Natural killer cell (primary cell): ENCODE measurements at regions not wholly inside any gene's neighbourhood (a gene's known extent, or its start where the extent isn't known, plus 50 kb on each side); places are given as distances from the start of the nearest gene placed in this dataset.
"Not testable (repeated sequence)": the region's sequence is repeated elsewhere in the genome, so short reads cannot be mapped to it uniquely, and the experiment has no call there.

Experiments used
- ATAC-seq, 3 donors: fragments of 150-1000 bp in 2 of 3; fragments of 200-7000 bp in 1 of 3; cut with Tn5 transposase; 1 replicate in 1 of 3; 2 replicates in 2 of 3; pipeline ENCODE4 v1.10.0; 2021; ENCODE audit warnings: mild to moderate bottlenecking in 2 of 3, moderate library complexity in 2 of 3
- DNase-seq, 2 donors: peaks; one replicate each; pipeline versions ENCODE4 v3.0.0 to v3.0.0-alpha.2; 2013 to 2021; ENCODE audit warnings: mixed read lengths in 1 of 2
- H3K27ac ChIP-seq: one replicate; pipeline ENCODE4 v1.5.1; 2013; ENCODE audit warnings: mild to moderate bottlenecking, low read length
- H3K27me3 ChIP-seq: one replicate; pipeline ENCODE4 v1.6.1; 2013; ENCODE audit warnings: low read length; ENCODE audit not compliant: control insufficient read depth, insufficient read depth
- H3K36me3 ChIP-seq: one replicate; pipeline ENCODE4 v1.6.1; 2013; ENCODE audit warnings: low read length; ENCODE audit not compliant: control insufficient read depth, insufficient read depth
- H3K4me1 ChIP-seq: one replicate; pipeline ENCODE4 v1.6.1; 2013; ENCODE audit warnings: low read length; ENCODE audit not compliant: control insufficient read depth, insufficient read depth
- H3K4me3 ChIP-seq: one replicate; pipeline ENCODE4 v1.5.1; 2013; ENCODE audit warnings: low read length
- H3K9me3 ChIP-seq: one replicate; pipeline ENCODE4 v1.6.1; 2013; ENCODE audit warnings: low read length; ENCODE audit not compliant: control insufficient read depth, insufficient read depth
- H3K27ac Mint-ChIP-seq, 2 donors: one replicate each; pipeline ENCODE4 v1.8.0; 2022; ENCODE audit warnings: mild to moderate bottlenecking in 2 of 2, mixed read lengths in 2 of 2, moderate library complexity in 1 of 2
- H3K27me3 Mint-ChIP-seq, 2 donors: one replicate each; pipeline ENCODE4 v1.8.0; 2022; ENCODE audit warnings: low read depth in 2 of 2, mixed read lengths in 2 of 2
- H3K36me3 Mint-ChIP-seq: one replicate; pipeline ENCODE4 v1.8.0; 2022; ENCODE audit warnings: mixed read lengths
- H3K4me1 Mint-ChIP-seq, 2 donors: one replicate each; pipeline ENCODE4 v1.8.0; 2022; ENCODE audit warnings: mixed read lengths in 2 of 2
- H3K4me3 Mint-ChIP-seq: one replicate; pipeline ENCODE4 v1.8.0; 2022; ENCODE audit warnings: mild to moderate bottlenecking, moderate library complexity, mixed read lengths
- H3K9me3 Mint-ChIP-seq, 2 donors: one replicate each; pipeline ENCODE4 v1.8.0; 2022; ENCODE audit warnings: mixed read lengths in 2 of 2
- WGBS: methylation state at CpG from one replicate; pipeline ENCODE4 v1.1.7; 2013; ENCODE audit warnings: missing lambda C conversion rate; ENCODE audit not compliant: insufficient coverage; 5-methylcytosine and 5-hydroxymethylcytosine counted together
- intact Hi-C: fragments of 100-400 bp; cut with micrococcal nuclease; formaldehyde crosslinking; loops from one replicate; pipeline ENCODE4 v1.14.2; 2022
- TF ChIP-seq, protein P1 (sequence below): fragments of 200-600 bp; IDR thresholded peaks from one replicate; pipeline ENCODE4 v1.8.0; 2022; ENCODE audit warnings: antibody characterized with exemption

- Histone ChIP-seq H3K9me3 (no peaks in the 10 kb centered on the region), H3K4me1 (no peaks in the 10 kb centered on the region), H3K27me3 (no peaks in the 10 kb centered on the region), H3K4me3 (no peak overlapping the region), H3K36me3 (no peaks in the 10 kb centered on the region), H3K27ac (no peak overlapping the region)
- H3K4me3 Mint-ChIP-seq, result no peak overlapping the region
- no peaks in the 10 kb centered on the region for H3K27me3 Mint-ChIP-seq
- TF ChIP-seq, protein P1, sequence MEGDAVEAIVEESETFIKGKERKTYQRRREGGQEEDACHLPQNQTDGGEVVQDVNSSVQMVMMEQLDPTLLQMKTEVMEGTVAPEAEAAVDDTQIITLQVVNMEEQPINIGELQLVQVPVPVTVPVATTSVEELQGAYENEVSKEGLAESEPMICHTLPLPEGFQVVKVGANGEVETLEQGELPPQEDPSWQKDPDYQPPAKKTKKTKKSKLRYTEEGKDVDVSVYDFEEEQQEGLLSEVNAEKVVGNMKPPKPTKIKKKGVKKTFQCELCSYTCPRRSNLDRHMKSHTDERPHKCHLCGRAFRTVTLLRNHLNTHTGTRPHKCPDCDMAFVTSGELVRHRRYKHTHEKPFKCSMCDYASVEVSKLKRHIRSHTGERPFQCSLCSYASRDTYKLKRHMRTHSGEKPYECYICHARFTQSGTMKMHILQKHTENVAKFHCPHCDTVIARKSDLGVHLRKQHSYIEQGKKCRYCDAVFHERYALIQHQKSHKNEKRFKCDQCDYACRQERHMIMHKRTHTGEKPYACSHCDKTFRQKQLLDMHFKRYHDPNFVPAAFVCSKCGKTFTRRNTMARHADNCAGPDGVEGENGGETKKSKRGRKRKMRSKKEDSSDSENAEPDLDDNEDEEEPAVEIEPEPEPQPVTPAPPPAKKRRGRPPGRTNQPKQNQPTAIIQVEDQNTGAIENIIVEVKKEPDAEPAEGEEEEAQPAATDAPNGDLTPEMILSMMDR, result no peak
- intact Hi-C loops, result no loop called here
- WGBS, result 84% methylated on average over 2 of the region's 3 CpGs
- ATAC-seq (no peak), DNase-seq (no peak)
- H3K4me1 Mint-ChIP-seq, result no peaks in the 10 kb centered on the region
- H3K36me3 Mint-ChIP-seq, result no peaks in the 10 kb centered on the region
- no peak overlapping the region for H3K27ac Mint-ChIP-seq
- peaks cover 7 to 10% of the 10 kb centered on the region in 2 donors for H3K9me3 Mint-ChIP-seq
These were observed 299.8 kb upstream of the NOX3 start for GRCh38 chr6:155755452-155755851.

DNA sequence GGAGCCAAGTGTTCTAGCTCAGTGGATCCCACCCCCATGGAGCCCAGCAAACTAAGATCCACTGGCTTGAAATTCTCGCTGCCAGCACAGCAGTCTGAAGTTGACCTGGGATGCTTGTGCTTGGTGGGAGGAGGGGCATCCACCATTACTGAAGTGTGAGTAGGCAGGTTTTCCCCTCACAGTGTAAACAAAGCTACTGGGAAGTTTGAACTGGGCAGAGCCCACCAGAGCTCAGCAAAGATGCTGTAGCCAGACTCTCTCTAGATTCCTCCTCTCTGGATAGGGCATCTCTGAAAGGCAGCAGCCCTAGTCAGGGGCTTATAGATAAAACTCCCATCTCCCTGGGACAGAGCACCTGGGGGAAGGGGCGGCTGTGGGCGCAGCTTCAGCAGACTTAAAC lies 293.1 kb upstream of the NOX3 start:
- H3K27ac Mint-ChIP-seq, DNase-seq, H3K9me3 ChIP-seq, H3K4me3 Mint-ChIP-seq, H3K27me3 Mint-ChIP-seq, H3K36me3 Mint-ChIP-seq, H3K4me1 ChIP-seq, ATAC-seq, H3K4me1 Mint-ChIP-seq, H3K9me3 Mint-ChIP-seq, H3K4me3 ChIP-seq, H3K27ac ChIP-seq, H3K36me3 ChIP-seq, H3K27me3 ChIP-seq, intact Hi-C loops: not testable (repeated sequence)
- WGBS, result 88% methylated on average over 3 of the region's 3 CpGs

- Histone ChIP-seq H3K9me3 (no peaks in the 10 kb centered on the region), H3K4me3 (no peak overlapping the region), H3K36me3 (no peaks in the 10 kb centered on the region), H3K4me1 (no peaks in the 10 kb centered on the region), H3K27ac (no peak overlapping the region), H3K27me3 (no peaks in the 10 kb centered on the region)
- no peaks in the 10 kb centered on the region for H3K36me3 Mint-ChIP-seq
- no CpG with 5 or more reads among the region's 3 CpGs for WGBS
- H3K9me3 Mint-ChIP-seq, result peaks cover 5 to 10% of the 10 kb centered on the region in 2 donors
- H3K27me3 Mint-ChIP-seq, result no peaks in the 10 kb centered on the region
- H3K27ac Mint-ChIP-seq, result no peak overlapping the region
- no peaks in the 10 kb centered on the region for H3K4me1 Mint-ChIP-seq
- intact Hi-C loops, result no loop called here
- TF ChIP-seq, protein P1, result no peak
- ATAC-seq (no peak), DNase-seq (no peak)
- no peak overlapping the region for H3K4me3 Mint-ChIP-seq
These were observed 291.9 kb upstream of the NOX3 start for GRCh38 chr6:155747491-155747890.

DNA sequence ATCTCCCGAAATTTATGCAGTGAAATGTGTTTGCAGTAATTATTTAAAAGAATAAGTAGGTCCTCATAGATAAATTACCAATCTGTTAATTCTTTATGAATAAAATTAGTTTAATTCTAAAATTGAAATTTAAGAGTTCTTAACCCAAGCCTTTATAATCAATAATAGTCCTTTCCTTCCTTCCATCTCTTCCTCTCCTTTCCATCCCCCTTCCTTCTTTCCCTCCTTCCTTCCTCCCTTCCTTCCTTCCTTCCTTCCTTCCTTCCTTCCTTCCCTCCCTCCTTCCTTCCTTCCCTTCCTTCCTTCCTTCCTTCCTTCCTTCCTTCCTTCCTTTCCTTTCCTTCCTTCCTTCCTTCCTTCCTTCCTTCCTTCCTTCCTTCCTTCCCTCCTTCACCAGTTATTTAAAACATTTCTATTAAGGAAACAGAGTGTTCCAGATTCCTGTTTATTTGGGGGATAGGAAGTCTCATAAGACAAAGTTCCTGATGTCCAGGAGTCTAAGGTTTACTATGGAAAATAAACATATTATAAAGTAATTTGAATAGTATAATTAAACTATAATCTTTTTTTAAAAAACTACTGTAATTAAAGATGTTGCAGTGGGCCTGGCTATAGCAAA lies 285.3 kb upstream of the NOX3 start:
- no peak overlapping the region for H3K27ac Mint-ChIP-seq
- Histone ChIP-seq H3K27ac (no peak overlapping the region), H3K4me3 (no peak overlapping the region), H3K27me3 (no peaks in the 10 kb centered on the region), H3K9me3 (no peaks in the 10 kb centered on the region), H3K36me3 (no peaks in the 10 kb centered on the region), H3K4me1 (no peaks in the 10 kb centered on the region)
- ATAC-seq (no peak), DNase-seq (no peak)
- intact Hi-C loops, result no loop called here
- TF ChIP-seq, protein P1, result no peak
- H3K27me3 Mint-ChIP-seq, result no peaks in the 10 kb centered on the region
- H3K9me3 Mint-ChIP-seq, result peaks cover 9% of the 10 kb centered on the region in 2 donors
- WGBS, result no CpG with 5 or more reads among the region's 1 CpG
- H3K4me1 Mint-ChIP-seq, result no peaks in the 10 kb centered on the region
- H3K36me3 Mint-ChIP-seq, result no peaks in the 10 kb centered on the region
- no peak overlapping the region for H3K4me3 Mint-ChIP-seq
